ENCODE measurements at regions not wholly inside any gene's neighbourhood (a gene's known extent, or its start where the extent isn't known, plus 50 kb on each side); places are given as distances from the start of the nearest gene placed in this dataset.

GRCh38 chr2:64350996-64351395 is 103.0 kb upstream of the LGALSL start:
- DNase-seq (ENCODE audit: extremely low read depth, insufficient read length) = no peak
- H3K27me3 ChIP-seq (replicated peaks; ENCODE audit: control insufficient read depth, insufficient read depth, low read length) = no peaks in the 10 kb centered on the region
- TF ChIP-seq CTCF (IDR thresholded peaks at IDR 0.05; ENCODE audit: insufficient read depth, low read length, poor library complexity, severe bottlenecking) = no peak
- H3K4me3 ChIP-seq (replicated peaks; ENCODE audit: low read depth, low read length) = no peak overlapping the region
- H3K36me3 ChIP-seq (ENCODE audit: control insufficient read depth, insufficient read depth, low read length) = no peaks in the 10 kb centered on the region

GRCh38 chr2:64352292-64352691 is 101.7 kb upstream of the LGALSL start:
- no peaks in the 10 kb centered on the region for H3K36me3 ChIP-seq (ENCODE audit: control insufficient read depth, insufficient read depth, low read length)
- DNase-seq (ENCODE audit: extremely low read depth, insufficient read length) = no peak
- no peak for TF ChIP-seq CTCF (IDR thresholded peaks at IDR 0.05; ENCODE audit: insufficient read depth, low read length, poor library complexity, severe bottlenecking)
- no peaks in the 10 kb centered on the region for H3K27me3 ChIP-seq (replicated peaks; ENCODE audit: control insufficient read depth, insufficient read depth, low read length)
- H3K4me3 ChIP-seq (replicated peaks; ENCODE audit: low read depth, low read length) = no peak overlapping the region

- Histone ChIP-seq H3K27me3 (replicated peaks; ENCODE audit: control insufficient read depth, insufficient read depth, low read length) (no peaks in the 10 kb centered on the region), H3K4me3 (replicated peaks; ENCODE audit: low read depth, low read length) (no peak overlapping the region), H3K36me3 (ENCODE audit: control insufficient read depth, insufficient read depth, low read length) (no peaks in the 10 kb centered on the region)
- DNase-seq (ENCODE audit: extremely low read depth, insufficient read length) = no peak
- no peak for TF ChIP-seq CTCF (IDR thresholded peaks at IDR 0.05; ENCODE audit: insufficient read depth, low read length, poor library complexity, severe bottlenecking)
Observed at GRCh38 chr2:64354857-64355680, 98.9 kb upstream of the LGALSL start.

GRCh38 chr2:64356906-64357305 is 97.1 kb upstream of the LGALSL start:
- Histone ChIP-seq H3K36me3 (ENCODE audit: control insufficient read depth, insufficient read depth, low read length) (no peaks in the 10 kb centered on the region), H3K4me3 (replicated peaks; ENCODE audit: low read depth, low read length) (no peak overlapping the region), H3K27me3 (replicated peaks; ENCODE audit: control insufficient read depth, insufficient read depth, low read length) (no peaks in the 10 kb centered on the region)
- no peak for DNase-seq (ENCODE audit: extremely low read depth, insufficient read length)
- TF ChIP-seq CTCF (IDR thresholded peaks at IDR 0.05; ENCODE audit: insufficient read depth, low read length, poor library complexity, severe bottlenecking) = no peak

- DNase-seq (ENCODE audit: extremely low read depth, insufficient read length) = no peak
- no peak overlapping the region; the same call in 1 of the 2 replicates for H3K4me3 ChIP-seq (replicated peaks; ENCODE audit: low read depth, low read length)
- TF ChIP-seq CTCF (IDR thresholded peaks at IDR 0.05; ENCODE audit: insufficient read depth, low read length, poor library complexity, severe bottlenecking) = no peak
- H3K36me3 ChIP-seq (ENCODE audit: control insufficient read depth, insufficient read depth, low read length) = no peaks in the 10 kb centered on the region
- H3K27me3 ChIP-seq (replicated peaks; ENCODE audit: control insufficient read depth, insufficient read depth, low read length) = no peaks in the 10 kb centered on the region
Observed at GRCh38 chr2:64359171-64359891, 94.6 kb upstream of the LGALSL start.

Data from GM06990 (cell line).